Activated naive CD8-positive, alpha-beta T cell treated with anti-CD3 and anti-CD28 coated beads for 36 hours (primary cell): ENCODE measurements at regions not wholly inside any gene's neighbourhood (a gene's known extent, or its start where the extent isn't known, plus 50 kb on each side); places are given as distances from the start of the nearest gene placed in this dataset.
"Not testable (repeated sequence)": the region's sequence is repeated elsewhere in the genome, so short reads cannot be mapped to it uniquely, and the experiment has no call there.

Source experiments
- DNase-seq: peaks from one replicate; pipeline ENCODE4 v3.0.0; 2021
- H3K27ac Mint-ChIP-seq: one replicate; pipeline ENCODE4 v1.8.0; 2022; ENCODE audit warnings: mild to moderate bottlenecking, moderate library complexity, mixed read lengths
- H3K27me3 Mint-ChIP-seq: one replicate; pipeline ENCODE4 v1.8.0; 2022; ENCODE audit warnings: mild to moderate bottlenecking, mixed read lengths
- H3K36me3 Mint-ChIP-seq: one replicate; pipeline ENCODE4 v1.8.0; 2021; ENCODE audit warnings: mild to moderate bottlenecking, mixed read lengths
- H3K4me1 Mint-ChIP-seq: one replicate; pipeline ENCODE4 v1.8.0; 2021; ENCODE audit warnings: mixed read lengths
- H3K4me3 Mint-ChIP-seq: one replicate; pipeline ENCODE4 v1.8.0; 2022; ENCODE audit warnings: mild to moderate bottlenecking, moderate library complexity, mixed read lengths
- H3K9me3 Mint-ChIP-seq: one replicate; pipeline ENCODE4 v1.8.0; 2022; ENCODE audit warnings: mixed read lengths

DNA sequence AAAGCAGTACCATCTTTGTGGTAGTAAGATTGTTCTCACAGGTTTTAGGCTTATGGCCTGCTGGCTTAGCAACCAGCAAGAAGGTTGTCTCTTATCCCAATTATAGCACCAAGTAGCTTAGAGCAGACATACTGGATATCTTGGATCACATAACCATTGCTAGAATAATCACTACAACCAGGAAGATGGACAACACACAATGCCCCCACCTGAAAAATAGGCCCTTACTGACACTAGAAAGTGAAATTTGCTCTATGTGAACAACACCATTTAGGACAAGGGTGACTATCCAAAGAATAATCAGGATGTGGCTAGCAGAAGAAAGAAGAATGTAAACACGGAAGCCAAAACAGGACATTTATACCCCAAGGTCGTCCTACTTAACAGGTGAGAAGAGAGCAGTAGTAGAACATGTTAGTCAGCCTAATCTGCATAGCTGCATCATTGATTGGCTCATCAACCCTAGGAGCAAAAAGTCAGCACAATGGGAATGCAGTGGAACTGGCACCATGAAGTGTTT, 172.7 kb upstream of the MARCKS start:
- Mint-ChIP-seq H3K4me3 (no peak overlapping the region), H3K9me3 (no peaks in the 10 kb centered on the region), H3K27ac (no peak overlapping the region), H3K27me3 (no peaks in the 10 kb centered on the region), H3K4me1 (no peaks in the 10 kb centered on the region), H3K36me3 (no peaks in the 10 kb centered on the region)
- no peak for DNase-seq

DNA sequence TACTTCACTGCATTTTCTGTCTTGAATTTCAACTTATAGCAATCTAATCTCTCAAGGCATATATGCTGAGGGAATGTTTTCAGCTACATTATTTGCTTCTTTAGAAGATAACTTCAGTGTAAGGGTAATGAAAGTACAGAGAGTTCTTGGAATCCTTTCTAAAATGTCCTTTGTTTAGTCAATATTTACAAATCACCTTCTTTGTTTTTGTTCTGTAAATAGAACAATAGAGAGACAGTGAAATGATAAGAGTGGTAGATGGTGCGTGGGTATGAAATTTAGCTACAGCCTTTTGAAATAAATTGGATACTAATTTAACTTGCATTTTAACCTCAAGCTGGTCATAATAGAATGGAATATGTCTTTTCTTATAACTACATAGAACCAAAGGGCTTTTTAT, 171.1 kb upstream of the MARCKS start:
- H3K4me1 Mint-ChIP-seq = peaks cover 6% of the 10 kb centered on the region
- no peaks in the 10 kb centered on the region for H3K36me3 Mint-ChIP-seq
- no peak overlapping the region for H3K27ac Mint-ChIP-seq
- no peak overlapping the region for H3K4me3 Mint-ChIP-seq
- no peak for DNase-seq
- no peaks in the 10 kb centered on the region for H3K27me3 Mint-ChIP-seq
- H3K9me3 Mint-ChIP-seq = no peaks in the 10 kb centered on the region

DNA sequence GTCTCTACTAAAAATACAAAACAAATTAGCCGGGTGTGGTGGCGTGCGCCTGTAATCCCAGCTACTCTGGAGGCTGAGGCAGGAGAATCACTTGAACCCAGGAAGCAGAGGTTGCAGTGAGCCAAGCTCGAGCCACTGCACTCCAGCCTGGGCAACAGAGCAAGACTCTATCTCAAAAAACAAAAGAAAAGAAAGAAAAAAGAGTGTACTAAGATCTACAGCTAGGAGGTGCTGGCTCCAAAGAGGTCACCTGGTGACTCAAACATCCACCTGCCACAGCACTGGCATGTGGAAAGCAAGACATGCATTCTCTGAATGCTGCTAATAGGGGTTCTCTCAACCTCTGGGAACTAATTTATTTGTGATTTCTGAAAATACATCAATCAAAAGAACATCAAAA, 167.5 kb upstream of the MARCKS start:
- H3K9me3 Mint-ChIP-seq, DNase-seq, H3K4me1 Mint-ChIP-seq, H3K4me3 Mint-ChIP-seq, H3K27ac Mint-ChIP-seq, H3K36me3 Mint-ChIP-seq, H3K27me3 Mint-ChIP-seq: not testable (repeated sequence)

GRCh38 chr6:113690281-113691259, 166.6 kb upstream of the MARCKS start:
- Mint-ChIP-seq H3K27me3 (no peaks in the 10 kb centered on the region), H3K4me3 (no peak overlapping the region), H3K4me1 (peaks cover 6% of the 10 kb centered on the region), H3K36me3 (no peaks in the 10 kb centered on the region), H3K9me3 (no peaks in the 10 kb centered on the region), H3K27ac (no peak overlapping the region)
- DNase-seq = no peak

GRCh38 chr6:113691260-113691656, 165.9 kb upstream of the MARCKS start:
- Mint-ChIP-seq H3K9me3 (no peaks in the 10 kb centered on the region), H3K36me3 (no peaks in the 10 kb centered on the region), H3K4me3 (no peak overlapping the region), H3K27ac (no peak overlapping the region), H3K4me1 (peaks cover 6% of the 10 kb centered on the region), H3K27me3 (no peaks in the 10 kb centered on the region)
- no peak for DNase-seq

DNA sequence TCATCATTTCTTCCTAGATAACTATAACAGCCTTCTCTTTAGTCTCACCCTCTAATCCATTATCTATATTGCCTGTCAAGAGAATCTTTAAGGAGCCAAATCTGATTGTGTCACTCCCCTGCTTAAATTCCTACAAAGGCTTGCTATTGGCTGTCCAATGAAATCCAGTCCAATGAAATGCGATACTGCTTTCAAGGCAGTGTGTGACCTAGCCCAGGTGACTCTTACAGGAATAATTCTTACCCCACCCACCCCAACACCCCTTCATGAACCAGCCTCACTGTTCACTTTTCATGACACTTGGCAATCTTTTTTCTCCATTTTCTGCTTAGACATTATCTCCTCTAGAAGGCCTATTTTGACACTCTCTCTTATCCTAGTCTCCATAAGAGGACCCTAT, 163.3 kb upstream of the MARCKS start:
- Mint-ChIP-seq H3K36me3 (no peaks in the 10 kb centered on the region), H3K4me1 (peaks cover 6% of the 10 kb centered on the region), H3K27me3 (no peaks in the 10 kb centered on the region), H3K4me3 (no peak overlapping the region), H3K27ac (no peak overlapping the region), H3K9me3 (no peaks in the 10 kb centered on the region)
- DNase-seq = no peak

GRCh38 chr6:113694278-113695077, 162.7 kb upstream of the MARCKS start:
- no peak overlapping the region for H3K27ac Mint-ChIP-seq
- peaks cover 6% of the 10 kb centered on the region for H3K4me1 Mint-ChIP-seq
- H3K27me3 Mint-ChIP-seq = no peaks in the 10 kb centered on the region
- no peaks in the 10 kb centered on the region for H3K9me3 Mint-ChIP-seq
- H3K36me3 Mint-ChIP-seq = no peaks in the 10 kb centered on the region
- no peak for DNase-seq
- H3K4me3 Mint-ChIP-seq = no peak overlapping the region

GRCh38 chr6:113695516-113695915, 161.6 kb upstream of the MARCKS start:
- no peaks in the 10 kb centered on the region for H3K9me3 Mint-ChIP-seq
- DNase-seq = no peak
- peaks cover 3% of the 10 kb centered on the region for H3K4me1 Mint-ChIP-seq
- H3K27ac Mint-ChIP-seq = no peak overlapping the region
- H3K27me3 Mint-ChIP-seq = no peaks in the 10 kb centered on the region
- H3K4me3 Mint-ChIP-seq = no peak overlapping the region
- H3K36me3 Mint-ChIP-seq = no peaks in the 10 kb centered on the region

GRCh38 chr6:113696960-113697359, 160.2 kb upstream of the MARCKS start:
- Mint-ChIP-seq H3K9me3 (no peaks in the 10 kb centered on the region), H3K27ac (no peak overlapping the region), H3K27me3 (no peaks in the 10 kb centered on the region), H3K4me3 (no peak overlapping the region), H3K4me1 (no peaks in the 10 kb centered on the region), H3K36me3 (no peaks in the 10 kb centered on the region)
- no peak for DNase-seq

GRCh38 chr6:113697632-113698410, 159.3 kb upstream of the MARCKS start:
- DNase-seq = no peak
- Mint-ChIP-seq H3K27me3 (no peaks in the 10 kb centered on the region), H3K36me3 (no peaks in the 10 kb centered on the region), H3K9me3 (no peaks in the 10 kb centered on the region), H3K4me3 (no peak overlapping the region), H3K27ac (no peak overlapping the region), H3K4me1 (no peaks in the 10 kb centered on the region)

DNA sequence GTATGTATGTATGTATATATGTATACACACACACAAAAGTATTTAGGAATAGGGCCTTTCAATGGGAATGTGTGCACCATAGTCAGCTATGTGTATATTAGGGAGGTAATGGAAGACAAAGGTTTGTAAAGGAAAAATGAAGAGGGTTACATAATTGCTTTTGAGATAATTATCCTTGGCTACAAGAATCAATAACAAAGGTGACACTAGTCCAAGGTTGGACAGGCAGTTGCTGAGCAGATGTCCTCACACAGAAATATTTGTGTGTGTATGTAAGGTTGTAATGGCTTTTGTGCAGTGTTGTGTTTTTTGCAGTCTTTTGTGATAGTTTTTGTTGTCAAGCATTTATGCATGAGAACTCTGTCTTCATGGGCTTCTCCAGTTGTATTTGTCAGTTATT, 157.9 kb upstream of the MARCKS start:
- DNase-seq = no peak
- Mint-ChIP-seq H3K4me1 (no peaks in the 10 kb centered on the region), H3K27me3 (no peaks in the 10 kb centered on the region), H3K27ac (no peak overlapping the region), H3K4me3 (no peak overlapping the region), H3K36me3 (no peaks in the 10 kb centered on the region), H3K9me3 (no peaks in the 10 kb centered on the region)

GRCh38 chr6:113701552-113702254, 155.4 kb upstream of the MARCKS start:
- Mint-ChIP-seq H3K4me3 (no peak overlapping the region), H3K9me3 (no peaks in the 10 kb centered on the region), H3K4me1 (no peaks in the 10 kb centered on the region), H3K36me3 (no peaks in the 10 kb centered on the region), H3K27ac (no peak overlapping the region), H3K27me3 (no peaks in the 10 kb centered on the region)
- no peak for DNase-seq

GRCh38 chr6:113707194-113707593, 150.0 kb upstream of the MARCKS start:
- Mint-ChIP-seq H3K4me1 (no peaks in the 10 kb centered on the region), H3K4me3 (no peak overlapping the region), H3K27ac (no peak overlapping the region), H3K36me3 (no peaks in the 10 kb centered on the region), H3K27me3 (no peaks in the 10 kb centered on the region), H3K9me3 (no peaks in the 10 kb centered on the region)
- no peak for DNase-seq

GRCh38 chr6:113709936-113710509, 147.1 kb upstream of the MARCKS start:
- Mint-ChIP-seq H3K4me1 (no peaks in the 10 kb centered on the region), H3K9me3 (no peaks in the 10 kb centered on the region), H3K36me3 (no peaks in the 10 kb centered on the region), H3K27me3 (no peaks in the 10 kb centered on the region), H3K4me3 (no peak overlapping the region), H3K27ac (no peak overlapping the region)
- DNase-seq = no peak
